ENCODE measurements at regions not wholly inside any gene's neighbourhood (a gene's known extent, or its start where the extent isn't known, plus 50 kb on each side); places are given as distances from the start of the nearest gene placed in this dataset.

DNA sequence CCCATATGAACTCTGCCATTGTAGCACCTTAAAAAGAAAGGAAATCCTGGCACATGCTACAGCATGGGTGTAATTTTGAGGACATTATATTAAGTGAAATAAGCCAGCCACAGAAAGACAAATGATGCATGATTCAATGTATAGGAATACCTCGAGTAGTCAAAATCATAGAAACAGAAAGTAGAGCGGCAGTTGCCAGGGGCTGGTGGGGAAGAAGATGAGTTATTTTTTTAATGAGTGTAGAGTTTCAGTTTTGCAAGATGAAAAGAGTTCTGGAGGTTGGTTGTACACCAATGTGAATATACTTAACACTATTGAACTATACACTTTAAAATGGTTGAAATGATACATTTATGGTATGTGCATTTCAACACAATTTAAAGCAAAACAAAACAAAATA lies 133.0 kb downstream of the ZDHHC21 start:
- no peak for DNase-seq

- DNase-seq, result no peak
Observed at GRCh38 chr9:14554886-14555285, 138.3 kb downstream of the ZDHHC21 start.

DNA sequence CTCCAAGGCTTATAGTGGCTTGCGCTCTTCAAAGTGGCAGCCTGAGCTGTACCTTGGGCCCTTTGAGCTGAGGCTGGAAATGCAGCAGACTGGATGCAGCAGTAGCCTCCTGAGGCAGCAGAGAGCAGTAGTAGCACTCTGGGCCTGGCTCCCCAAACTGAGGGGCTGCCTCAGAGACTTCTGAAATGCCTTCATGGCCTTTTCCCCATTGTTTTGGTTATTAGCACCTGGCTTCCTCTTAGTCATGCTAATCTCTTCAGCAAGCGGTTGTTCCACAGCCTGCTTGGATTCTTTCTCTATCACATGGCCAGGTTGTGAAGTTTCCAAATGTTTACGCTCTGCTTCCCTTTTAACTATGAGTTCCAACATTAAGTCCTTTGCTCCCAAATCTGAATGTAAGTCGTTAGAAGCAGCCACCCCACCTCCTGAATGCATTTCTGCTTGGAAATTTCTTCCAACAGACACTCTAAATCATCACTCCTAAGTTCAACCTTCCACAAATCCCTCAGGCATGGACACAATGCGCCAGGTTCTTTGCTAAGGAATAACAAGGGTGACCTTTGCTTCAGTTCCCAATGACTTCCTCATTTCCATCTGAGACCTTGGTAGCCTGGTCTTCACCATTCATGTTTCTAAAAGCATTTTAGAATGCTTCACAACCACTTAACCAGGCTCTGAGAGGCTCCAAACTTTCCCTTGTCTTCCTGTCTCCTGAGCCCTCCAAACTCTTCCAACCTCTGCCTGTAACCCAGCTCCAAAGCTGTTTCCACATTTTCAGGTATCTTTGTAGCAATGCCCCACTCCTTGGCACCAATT lies 145.8 kb downstream of the ZDHHC21 start:
- DNase-seq, result peak; percentile 3

DNA sequence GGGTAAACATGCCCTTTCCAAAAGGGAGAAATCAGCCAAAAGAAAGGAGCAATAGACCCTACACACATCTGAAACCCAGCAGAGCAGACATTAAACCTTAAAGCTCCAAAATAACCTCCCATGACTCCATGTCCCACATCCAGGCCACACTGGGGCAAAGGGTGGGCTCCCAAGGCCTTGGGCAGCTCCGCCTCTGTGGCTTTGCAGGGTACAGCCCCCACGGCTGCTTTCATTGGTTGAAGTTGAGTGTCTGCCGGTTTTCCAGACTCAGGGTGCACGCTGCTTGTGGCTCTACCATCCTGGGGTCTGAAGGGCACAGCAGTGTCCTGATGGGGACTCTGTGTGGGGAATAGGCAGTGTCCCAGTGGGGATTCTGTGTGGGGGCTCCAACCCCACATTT lies 146.5 kb downstream of the ZDHHC21 start:
- DNase-seq, result no peak

- DNase-seq, result no peak
Observed at GRCh38 chr9:14542071-14542470, 151.2 kb downstream of the ZDHHC21 start.

DNA sequence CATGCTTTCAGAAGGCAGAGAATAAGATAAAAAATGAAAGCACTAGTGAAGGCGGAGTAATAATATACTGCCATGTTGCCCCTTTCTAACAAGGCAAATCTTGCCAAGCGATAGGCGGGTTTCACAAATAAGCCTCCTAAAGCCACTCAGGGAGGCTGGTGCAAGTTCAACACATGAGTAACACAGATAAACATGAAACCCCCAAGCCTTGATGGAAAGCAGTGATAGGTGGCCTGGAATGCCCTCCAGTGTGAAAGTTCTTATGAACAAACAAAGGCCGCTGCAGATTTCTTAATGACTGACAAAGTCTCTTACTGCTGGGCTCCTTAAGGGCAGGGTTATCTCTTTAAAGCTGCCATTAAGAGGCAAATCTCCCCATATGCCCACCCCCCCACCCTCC lies 154.7 kb downstream of the ZDHHC21 start:
- DNase-seq, result peak; percentile 99

DNA sequence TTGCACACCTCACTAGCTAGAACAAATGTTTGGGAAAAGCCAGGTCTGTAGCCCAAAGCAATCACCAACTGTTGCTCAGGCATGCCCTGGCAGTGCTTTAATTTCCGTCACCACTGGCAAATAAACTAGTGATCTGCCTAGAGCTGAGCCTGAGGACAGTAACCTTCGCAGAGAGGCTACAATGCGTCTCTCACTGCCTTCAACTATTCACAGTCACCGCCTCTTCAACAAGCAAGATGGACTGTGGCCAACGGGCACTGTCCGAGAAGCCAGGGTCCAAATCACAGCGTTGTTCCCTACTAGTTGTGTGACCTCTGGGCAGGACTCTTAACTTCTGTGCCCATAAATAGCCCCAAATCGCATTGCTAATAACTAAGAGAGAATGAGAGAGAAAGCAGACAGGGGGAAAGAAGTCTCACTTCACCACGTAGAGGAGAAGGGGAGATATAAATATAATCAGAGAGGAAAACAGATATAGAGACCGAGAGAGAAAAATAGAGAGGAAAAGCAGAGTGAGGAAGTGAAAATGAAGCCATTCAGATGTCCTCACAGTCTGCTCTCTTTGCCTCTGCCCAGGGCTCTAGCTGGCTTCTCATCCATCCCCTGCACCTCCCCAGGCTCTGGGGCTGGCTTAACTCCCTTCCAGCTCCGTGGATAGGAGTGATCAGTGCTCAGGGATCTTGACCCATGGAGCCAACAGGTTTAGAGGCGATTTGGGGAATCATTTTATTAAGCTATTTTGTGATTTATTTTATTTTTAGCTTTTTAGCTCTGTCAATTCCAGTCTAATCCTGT lies 157.9 kb downstream of the ZDHHC21 start:
- DNase-seq, result peak; percentile 36

GRCh38 chr9:14533867-14534640 lies 159.2 kb downstream of the ZDHHC21 start:
- DNase-seq, result no peak

GRCh38 chr9:14532456-14533115 lies 160.6 kb downstream of the ZDHHC21 start:
- peak; percentile 43 for DNase-seq

- peak; percentile 46 for DNase-seq
Observed at GRCh38 chr9:14531341-14532269, 161.6 kb downstream of the ZDHHC21 start.

DNA sequence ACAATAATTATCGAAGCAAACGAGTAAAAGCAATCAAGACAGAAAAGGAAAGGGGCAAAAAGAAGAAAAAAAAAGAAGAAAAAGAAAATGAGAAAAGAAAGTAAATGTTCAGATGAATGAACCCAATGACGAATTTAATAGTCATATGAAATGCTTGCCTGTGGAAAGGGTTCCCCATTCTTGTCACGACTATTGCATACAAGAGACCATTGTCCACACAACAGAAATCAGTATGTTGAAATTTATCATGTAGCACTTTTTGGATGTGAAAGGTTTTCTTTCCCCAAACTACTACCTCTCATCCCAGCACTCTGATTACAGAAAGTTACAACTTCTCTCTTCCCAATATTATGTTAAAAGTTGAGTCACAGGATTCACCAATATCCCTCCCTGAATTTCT lies 162.4 kb downstream of the ZDHHC21 start:
- DNase-seq, result no peak

GRCh38 chr9:14530366-14530765 lies 162.9 kb downstream of the ZDHHC21 start:
- DNase-seq, result peak; percentile 49

DNA sequence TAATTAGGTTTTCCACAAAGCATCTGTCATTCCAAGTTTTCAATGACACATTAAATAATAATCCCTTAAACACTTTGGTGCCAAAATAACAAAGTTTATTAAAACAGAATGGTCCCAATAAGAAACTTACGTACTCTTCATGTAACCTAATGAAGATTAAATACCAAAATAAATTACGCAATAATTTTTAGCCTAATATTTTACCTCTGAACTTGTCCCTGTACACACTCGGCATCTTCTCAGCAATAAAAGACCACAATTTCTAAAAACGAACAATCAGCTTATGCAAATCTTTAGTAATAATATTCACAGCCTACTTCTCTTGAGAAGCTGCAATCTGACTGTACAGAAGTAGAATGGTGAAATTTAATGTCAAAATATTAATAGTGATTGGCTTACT lies 163.6 kb downstream of the ZDHHC21 start:
- DNase-seq, result no peak

DNA sequence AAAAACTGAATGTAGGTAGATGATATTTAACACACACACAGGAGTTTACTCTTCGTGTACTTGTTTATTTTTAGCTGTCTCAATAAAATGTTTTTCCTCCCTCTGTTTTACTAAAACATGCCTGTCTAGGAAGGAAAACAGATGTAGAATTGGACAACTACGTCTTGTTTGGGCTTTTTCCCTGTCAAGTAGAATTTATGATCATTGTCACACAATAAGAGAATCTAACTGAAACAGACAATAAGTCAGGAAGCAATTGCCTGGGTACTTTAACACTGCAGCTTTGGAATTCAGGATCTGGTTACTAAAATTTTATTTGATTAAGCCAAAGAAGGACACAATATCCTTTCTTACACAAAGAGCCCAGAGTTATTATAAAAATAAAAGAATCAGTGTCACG lies 164.2 kb downstream of the ZDHHC21 start:
- DNase-seq, result no peak

GRCh38 chr9:14526504-14526903 lies 166.7 kb downstream of the ZDHHC21 start:
- no peak for DNase-seq

GRCh38 chr9:14525856-14526255 lies 167.4 kb downstream of the ZDHHC21 start:
- DNase-seq, result peak; percentile 31

GRCh38 chr9:14524873-14525515 lies 168.2 kb downstream of the ZDHHC21 start:
- DNase-seq, result peak; percentile 11

- no peak for DNase-seq
Observed at GRCh38 chr9:14523545-14523944, 169.7 kb downstream of the ZDHHC21 start.

DNA sequence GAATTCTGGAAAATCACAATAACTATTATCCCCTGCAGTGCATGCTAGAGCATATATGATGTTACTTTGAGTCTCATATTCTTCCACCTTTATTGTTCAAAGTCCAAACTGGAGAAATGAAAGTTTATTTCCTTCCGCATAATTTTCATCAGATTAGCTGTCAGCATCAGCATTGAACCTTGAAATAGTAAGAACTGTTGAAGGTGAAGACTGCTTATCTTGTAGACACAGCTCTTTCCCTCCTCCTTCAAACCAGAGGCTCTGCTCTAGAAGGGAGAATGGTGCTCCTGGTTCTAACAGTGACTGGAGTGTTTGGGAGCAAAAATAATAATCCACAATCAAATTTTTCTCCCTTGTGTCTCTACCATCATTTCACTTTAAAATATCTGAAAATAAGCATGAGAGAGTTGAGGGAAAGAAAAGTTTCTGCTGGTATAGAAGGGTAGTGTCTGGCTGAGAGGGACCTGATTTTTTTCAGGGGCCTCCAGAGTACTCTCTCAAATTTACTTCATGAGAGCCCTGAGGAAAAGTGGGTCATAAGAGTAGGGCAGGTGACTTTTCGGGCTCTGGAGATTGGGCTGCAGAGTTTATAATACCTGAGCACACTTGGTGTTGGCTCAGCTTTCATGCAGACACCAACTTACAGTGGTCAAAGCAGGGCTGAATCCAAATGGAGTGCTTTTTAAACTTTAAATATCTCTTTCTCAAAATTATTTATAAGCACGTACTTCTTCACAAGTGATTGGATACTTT lies 170.4 kb downstream of the ZDHHC21 start:
- no peak for DNase-seq

DNA sequence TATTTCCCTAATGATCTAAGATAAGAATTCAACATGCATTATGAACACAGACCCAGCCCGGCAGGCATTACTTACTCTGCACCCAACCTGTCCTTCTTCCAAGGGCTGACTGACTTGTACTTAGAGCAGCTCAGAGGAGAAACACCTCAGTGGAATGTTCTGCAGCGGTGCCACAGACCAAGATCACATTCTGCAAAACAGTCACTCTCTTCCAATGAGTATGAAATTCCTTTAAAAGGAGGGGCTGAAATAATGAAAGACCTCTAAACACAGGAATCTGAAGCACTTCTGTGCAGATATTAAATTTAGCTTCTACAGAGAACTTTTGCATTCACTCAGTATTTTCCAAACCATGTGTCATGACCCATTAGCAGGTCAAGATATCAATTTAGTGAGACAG lies 172.9 kb downstream of the ZDHHC21 start:
- no peak for DNase-seq
